WI38 (cell line): ENCODE measurements at regions not wholly inside any gene's neighbourhood (a gene's known extent, or its start where the extent isn't known, plus 50 kb on each side); places are given as distances from the start of the nearest gene placed in this dataset.
"Not testable (repeated sequence)": the region's sequence is repeated elsewhere in the genome, so short reads cannot be mapped to it uniquely, and the experiment has no call there.

Experiments used
- H3K4me3 ChIP-seq: 2 replicates; pipeline ENCODE4 v1.5.1; 2011; ENCODE audit warnings: low read depth, mild to moderate bottlenecking, control low read depth, low read length
- TF ChIP-seq, protein P1 (sequence below): IDR thresholded peaks from 2 replicates; pipeline ENCODE4 v1.5.1; 2012; ENCODE audit warnings: low read depth, mild to moderate bottlenecking, control low read depth, low read length

DNA sequence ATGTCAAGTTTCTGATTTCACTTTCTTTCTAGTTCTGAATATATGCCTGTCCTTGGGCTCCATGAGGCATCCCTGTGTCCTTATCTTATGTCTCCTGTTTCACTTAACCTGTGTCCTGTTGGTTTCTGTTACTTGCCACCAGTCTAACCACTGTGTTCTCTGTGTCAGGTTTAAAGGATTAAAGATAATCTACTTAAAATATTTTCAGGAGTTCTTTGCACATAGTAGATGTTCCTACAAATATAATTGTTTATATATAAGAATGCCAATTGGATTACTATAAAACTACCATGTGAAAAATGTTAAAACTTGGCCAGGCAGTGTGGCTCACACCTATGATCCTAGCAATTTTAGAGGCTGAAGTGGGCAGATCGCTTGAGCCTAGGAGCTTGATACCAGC is 406.4 kb downstream of the CCER1 start:
- H3K4me3 ChIP-seq = no peak overlapping the region
- TF ChIP-seq, protein P1, sequence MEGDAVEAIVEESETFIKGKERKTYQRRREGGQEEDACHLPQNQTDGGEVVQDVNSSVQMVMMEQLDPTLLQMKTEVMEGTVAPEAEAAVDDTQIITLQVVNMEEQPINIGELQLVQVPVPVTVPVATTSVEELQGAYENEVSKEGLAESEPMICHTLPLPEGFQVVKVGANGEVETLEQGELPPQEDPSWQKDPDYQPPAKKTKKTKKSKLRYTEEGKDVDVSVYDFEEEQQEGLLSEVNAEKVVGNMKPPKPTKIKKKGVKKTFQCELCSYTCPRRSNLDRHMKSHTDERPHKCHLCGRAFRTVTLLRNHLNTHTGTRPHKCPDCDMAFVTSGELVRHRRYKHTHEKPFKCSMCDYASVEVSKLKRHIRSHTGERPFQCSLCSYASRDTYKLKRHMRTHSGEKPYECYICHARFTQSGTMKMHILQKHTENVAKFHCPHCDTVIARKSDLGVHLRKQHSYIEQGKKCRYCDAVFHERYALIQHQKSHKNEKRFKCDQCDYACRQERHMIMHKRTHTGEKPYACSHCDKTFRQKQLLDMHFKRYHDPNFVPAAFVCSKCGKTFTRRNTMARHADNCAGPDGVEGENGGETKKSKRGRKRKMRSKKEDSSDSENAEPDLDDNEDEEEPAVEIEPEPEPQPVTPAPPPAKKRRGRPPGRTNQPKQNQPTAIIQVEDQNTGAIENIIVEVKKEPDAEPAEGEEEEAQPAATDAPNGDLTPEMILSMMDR = no peak

DNA sequence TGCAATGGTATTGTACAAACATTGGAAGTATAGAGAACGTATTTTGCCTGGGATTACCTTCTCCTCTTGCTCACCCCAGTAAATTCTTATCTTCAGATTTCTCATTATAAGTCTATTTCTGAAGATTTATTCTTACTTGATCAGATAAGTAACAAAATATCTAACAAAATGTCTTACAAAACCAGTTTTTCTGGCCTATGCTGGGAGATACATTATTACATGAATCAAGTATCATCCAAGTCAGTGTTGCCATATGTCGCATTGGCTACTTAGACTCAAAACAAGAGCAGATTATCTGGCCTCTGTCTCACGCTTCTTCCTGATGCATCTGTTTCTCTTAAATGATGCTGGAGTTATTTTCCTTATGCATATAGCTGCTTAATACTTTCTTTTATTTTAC is 408.5 kb downstream of the CCER1 start:
- H3K4me3 ChIP-seq = no peak overlapping the region
- TF ChIP-seq, protein P1 = no peak

DNA sequence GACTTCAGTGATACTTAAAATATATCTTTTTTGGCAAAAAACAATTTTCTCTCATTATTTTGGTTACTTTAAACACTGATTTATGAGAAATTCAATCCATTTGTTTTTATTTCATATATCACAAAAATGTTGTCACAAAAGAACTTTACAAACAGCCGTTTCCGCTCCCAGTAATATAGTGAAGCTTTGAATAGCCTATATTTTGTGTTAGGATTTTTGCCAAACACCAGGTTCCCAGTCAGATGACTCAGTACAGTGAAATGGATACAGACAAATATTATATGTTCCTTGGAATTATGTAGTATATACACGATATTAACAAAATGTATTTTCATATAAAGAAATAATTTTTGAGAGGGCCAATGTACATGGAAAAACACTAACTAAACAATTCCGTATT is 411.1 kb downstream of the CCER1 start:
- TF ChIP-seq, protein P1 = no peak
- H3K4me3 ChIP-seq = no peak overlapping the region

DNA sequence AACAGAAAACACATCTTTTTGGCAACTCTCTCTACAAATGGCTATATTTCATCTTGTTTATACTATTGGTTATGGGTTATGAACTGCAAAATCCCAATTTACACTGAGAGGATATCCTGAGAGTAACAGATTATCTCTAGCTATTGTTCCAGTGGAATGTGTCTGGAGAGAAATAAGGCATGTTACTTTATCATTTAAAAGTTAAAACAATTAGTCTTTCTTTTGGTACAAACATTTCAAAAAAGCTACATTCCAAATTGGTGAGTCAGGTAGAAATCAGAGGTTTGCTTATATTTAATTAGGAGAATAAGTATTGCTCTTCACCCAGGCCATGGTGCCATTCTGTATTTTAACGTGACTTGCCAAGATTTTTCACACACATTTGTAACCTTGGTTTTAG is 411.6 kb downstream of the CCER1 start:
- TF ChIP-seq, protein P1 = no peak

DNA sequence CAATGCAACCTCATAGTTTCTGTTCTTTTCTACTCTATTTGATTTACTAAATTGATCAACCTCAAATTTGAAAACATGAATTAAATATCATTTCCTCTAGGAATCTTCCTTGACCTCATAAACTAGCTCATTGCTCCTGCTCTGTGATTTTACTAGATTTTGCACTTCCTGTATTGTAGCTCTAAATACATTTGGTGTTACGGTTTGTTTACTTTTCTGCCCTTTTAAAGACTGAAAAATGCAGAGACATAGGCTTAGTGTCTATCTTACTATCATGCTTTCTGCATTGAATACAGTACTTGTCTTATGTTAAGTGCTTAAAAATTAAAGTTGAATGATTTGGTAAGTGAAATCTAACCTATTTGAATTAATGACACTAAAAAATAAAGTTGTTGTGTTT is 412.1 kb downstream of the CCER1 start:
- not testable (repeated sequence) for H3K4me3 ChIP-seq

More for the DNA sequence above, 411.6 kb downstream of the CCER1 start:
- H3K4me3 ChIP-seq = no peak overlapping the region

DNA sequence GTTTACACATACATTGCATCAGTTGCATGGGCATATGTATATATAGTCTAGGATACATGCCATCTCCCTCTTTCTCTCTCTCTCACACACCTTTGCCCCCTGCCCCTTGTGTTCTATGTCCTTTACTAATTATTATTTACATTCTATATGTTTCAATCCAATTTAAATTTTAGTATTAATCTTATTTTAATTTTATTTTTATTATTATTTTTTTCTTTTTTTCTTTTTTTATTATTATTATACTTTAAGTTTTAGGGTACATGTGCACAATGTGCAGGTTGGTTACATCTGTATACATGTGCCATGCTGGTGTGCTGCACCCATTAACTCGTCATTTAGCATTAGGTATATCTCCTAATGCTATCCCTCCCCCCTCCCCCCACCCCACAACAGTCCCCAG is 421.1 kb downstream of the CCER1 start:
- H3K4me3 ChIP-seq = not testable (repeated sequence)

DNA sequence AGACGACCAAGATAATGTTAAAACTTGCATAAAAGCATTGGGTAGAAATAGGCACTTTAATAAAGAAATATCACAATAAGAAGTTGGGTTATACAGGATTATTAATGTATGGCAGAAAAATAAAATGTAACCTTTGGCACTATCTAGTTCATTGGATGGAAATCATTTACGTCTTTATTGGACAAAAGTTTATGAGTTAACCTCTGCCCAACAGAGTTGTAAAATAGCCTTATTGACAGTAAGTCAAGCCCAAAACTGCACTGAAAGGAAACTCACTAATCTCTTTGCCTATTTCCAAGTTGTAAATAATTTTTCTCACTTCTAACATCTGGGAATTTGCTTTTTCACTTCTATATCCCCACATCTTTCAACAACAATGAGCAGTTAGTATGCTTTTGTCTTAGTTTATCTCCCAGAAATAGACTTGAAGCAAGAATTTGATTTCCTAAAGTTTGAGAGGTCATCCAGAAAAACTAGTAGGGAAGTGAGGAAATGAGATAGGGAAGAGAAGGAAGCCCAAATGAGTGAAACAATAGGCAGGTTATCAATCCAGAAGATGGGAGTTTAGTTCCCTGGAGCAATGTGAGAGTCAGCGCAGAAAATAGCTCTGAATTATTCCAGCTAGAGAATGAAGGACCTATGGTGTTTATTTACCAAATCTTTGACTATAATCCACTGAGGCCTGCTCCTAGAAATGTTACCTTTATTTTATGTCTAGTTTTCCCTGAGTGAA is 434.8 kb downstream of the CCER1 start:
- no peak overlapping the region for H3K4me3 ChIP-seq
- TF ChIP-seq, protein P1 = no peak

DNA sequence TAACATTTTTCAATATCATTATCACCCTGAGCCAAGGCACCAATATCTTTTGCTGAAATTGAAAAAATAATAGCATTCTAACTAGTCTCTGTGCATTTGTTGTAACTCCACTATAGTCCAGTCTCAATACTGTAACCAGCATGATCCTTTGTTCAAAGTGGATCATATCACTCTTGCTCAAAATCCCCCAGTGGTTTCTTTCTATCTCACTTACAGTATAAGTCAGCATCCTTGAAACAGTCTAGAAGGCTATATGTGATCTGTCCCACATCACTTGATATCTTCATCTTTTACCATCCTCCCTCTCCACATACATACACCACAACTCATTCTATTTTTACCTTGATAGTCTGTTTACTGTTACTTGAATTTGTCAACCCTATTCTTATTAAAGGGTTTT is 435.7 kb downstream of the CCER1 start:
- TF ChIP-seq, protein P1 = no peak

More for the DNA sequence above, 435.7 kb downstream of the CCER1 start:
- no peak overlapping the region for H3K4me3 ChIP-seq
